ENCODE measurements at regions not wholly inside any gene's neighbourhood (a gene's known extent, or its start where the extent isn't known, plus 50 kb on each side); places are given as distances from the start of the nearest gene placed in this dataset.

- TF ChIP-seq HOMEZ (CRISPR knock-in tag; IDR thresholded peaks at IDR 0.05) (peak; percentile 61; the same call in 1 of the 2 replicates), DDX20 (tag; IDR thresholded peaks at IDR 0.05; ENCODE audit: low read depth) (peak; percentile 68; the same call in 1 of the 2 replicates), YY1 (IDR thresholded peaks at IDR 0.05; ENCODE audit: borderline replicate concordance in 1 of 3, control insufficient read depth in 1 of 3, extremely low read depth in 1 of 3, insufficient read depth in 3 of 3, insufficient read length in 1 of 3, insufficient replicate concordance in 2 of 3, low read depth in 1 of 3, low read length in 2 of 3) (peak in 1 of 3 experiments; percentile 27), EGR1 (conservative IDR thresholded peaks at IDR 0.05) (no peak), ZNF395 (CRISPR knock-in tag; IDR thresholded peaks at IDR 0.05) (peak; percentile 88), ZNF766 (CRISPR knock-in tag; conservative IDR thresholded peaks at IDR 0.05) (peak; percentile 92), E2F5 (CRISPR knock-in tag; IDR thresholded peaks at IDR 0.05) (no peak), ZNF175 (CRISPR knock-in tag; IDR thresholded peaks at IDR 0.05; ENCODE audit: low read depth) (peak; percentile 89), ZNF583 (CRISPR knock-in tag; IDR thresholded peaks at IDR 0.05) (peak; percentile 83), ATF1 (CRISPR knock-in tag; IDR thresholded peaks at IDR 0.05) (no peak), ATF1 (tag; IDR thresholded peaks at IDR 0.05) (peak; percentile 43), PKNOX1 (IDR thresholded peaks at IDR 0.05) (0 out of 2 replicates have a peak, but pooled peaks have one; percentile 19), TEAD2 (tag; IDR thresholded peaks at IDR 0.05) (peak; percentile 72), ZNF79 (CRISPR knock-in tag; IDR thresholded peaks at IDR 0.05; ENCODE audit: low read depth) (0 out of 2 replicates have a peak, but pooled peaks have one; percentile 65), ZNF76 (CRISPR knock-in tag; IDR thresholded peaks at IDR 0.05; ENCODE audit: borderline replicate concordance) (peak; percentile 89; the same call in 1 of the 2 replicates), FOXA1 (IDR thresholded peaks at IDR 0.05; ENCODE audit: borderline replicate concordance) (no peak), ZNF644 (tag; IDR thresholded peaks at IDR 0.05; ENCODE audit: low read depth) (0 out of 2 replicates have a peak, but pooled peaks have one; percentile 34), GMEB1 (CRISPR knock-in tag; IDR thresholded peaks at IDR 0.05) (peak; percentile 53), ZBTB9 (CRISPR knock-in tag; IDR thresholded peaks at IDR 0.05) (0 out of 2 replicates have a peak, but pooled peaks have one; percentile 49)
These were observed 83.1 kb upstream of the MPP7 start (continued) for GRCh38 chr10:28385748-28386502.
